IPS-18c (cell line): ENCODE measurements at regions not wholly inside any gene's neighbourhood (a gene's known extent, or its start where the extent isn't known, plus 50 kb on each side); places are given as distances from the start of the nearest gene placed in this dataset.

Experiments used
- H3K4me3 ChIP-seq: 2 replicates; pipeline ENCODE4 v1.7.0; 2013; ENCODE audit warnings: low read depth, mild to moderate bottlenecking, low read length, moderate library complexity; ENCODE audit not compliant: insufficient read depth
- H3K9me3 ChIP-seq: one replicate; pipeline ENCODE4 v1.6.1; 2013; ENCODE audit warnings: mild to moderate bottlenecking, low read length, moderate library complexity; ENCODE audit not compliant: control insufficient read depth, insufficient read depth

DNA sequence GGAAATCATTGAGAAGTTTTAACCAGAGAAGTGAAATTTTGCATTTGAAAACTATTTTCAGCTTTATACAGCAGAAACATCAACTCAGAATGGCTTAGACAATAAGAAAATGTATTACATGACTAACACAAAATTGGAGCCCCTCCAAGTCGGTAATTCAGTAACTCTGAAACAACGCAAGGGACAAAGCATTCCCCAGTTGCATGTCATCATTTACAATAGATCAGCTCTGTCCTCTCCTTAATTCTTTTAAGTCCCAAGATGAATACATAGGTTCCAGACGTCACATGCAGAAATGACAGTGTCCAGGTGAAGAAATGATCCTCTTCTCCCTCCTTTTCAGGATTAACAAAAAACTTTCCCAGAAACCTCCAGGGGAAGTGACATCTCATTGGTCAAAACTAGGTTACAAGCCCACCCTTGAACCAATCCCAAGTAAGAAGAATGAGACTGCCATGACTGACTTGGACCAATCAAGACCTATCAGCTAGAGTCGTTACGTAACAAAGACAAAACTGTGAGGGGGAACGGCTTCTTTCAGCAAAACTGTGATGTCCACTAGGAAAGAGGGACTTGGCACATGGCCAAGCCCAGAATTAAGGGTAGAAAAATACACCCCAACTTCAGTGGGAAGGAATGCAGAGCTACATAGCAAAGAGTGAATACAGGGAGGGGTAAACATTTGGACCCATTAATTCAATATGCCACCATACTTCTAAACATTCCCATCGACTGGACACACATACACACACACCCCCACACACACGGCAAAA, 114.3 kb upstream of the PRNP start:
- Histone ChIP-seq H3K4me3 (no peak overlapping the region), H3K9me3 (no peaks in the 10 kb centered on the region)

DNA sequence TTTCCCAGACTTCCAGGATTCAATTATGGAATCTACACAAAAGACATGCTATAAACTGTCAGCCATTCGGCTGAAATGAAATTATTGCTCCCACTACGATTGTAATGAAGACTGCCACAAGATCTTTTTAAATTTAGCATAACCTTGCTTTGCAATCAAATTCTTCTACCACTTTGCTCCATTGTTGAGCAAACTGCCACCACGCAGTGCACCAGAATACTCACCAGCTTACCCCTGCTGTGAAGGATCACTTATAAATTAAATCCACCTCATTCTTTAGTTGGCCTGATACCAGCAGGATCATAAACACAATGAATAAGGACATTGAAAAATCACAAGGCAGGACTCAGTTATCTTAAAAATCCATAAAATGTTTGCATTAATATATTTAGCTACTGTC, 116.4 kb upstream of the PRNP start:
- Histone ChIP-seq H3K4me3 (no peak overlapping the region), H3K9me3 (no peaks in the 10 kb centered on the region)

DNA sequence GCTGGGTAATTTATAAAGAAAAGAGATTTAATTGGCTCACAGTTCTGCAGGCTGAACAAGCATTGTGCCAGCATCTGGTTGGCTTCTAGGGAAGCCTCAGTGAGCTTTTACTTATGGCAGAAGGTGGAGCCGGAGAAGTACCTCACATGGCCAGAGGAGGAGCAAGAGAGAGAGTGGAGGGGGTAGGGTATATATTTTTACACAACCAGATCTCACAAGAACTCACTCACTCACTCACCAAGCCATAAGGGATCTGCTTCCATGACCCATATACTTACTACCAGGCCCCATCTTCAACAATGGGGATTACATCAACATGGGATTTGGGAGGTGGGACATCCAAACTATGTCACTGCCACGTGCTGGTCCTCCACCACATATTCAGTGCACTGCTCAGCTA, 117.2 kb upstream of the PRNP start:
- Histone ChIP-seq H3K4me3 (no peak overlapping the region), H3K9me3 (no peaks in the 10 kb centered on the region)

DNA sequence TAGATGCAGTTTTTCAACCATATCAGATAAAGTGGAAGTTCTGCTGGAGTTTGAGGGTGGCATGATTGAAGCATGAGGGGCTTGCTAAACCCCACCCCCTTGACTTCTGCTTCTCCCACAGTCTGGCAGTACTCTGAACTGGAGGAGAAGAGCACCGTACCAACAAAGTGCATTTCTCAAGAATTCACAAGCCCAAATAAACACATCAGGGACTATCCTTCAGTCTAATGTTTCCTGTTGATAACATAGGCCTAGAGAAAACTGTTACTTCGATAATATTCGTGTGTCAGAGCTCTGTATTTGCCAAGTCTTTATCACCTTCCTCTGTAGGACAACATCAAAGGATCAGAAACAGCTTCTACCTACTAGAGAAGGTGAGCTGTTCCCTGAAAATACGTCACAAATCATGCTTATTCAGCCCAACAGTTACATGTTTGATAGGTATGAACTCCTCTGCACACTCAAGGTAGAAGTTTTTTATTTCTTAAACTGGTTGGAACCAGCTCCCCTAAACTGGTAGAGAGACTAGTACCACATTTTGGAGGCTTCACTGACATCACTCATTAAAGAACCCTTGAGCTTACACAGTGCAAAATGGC, 117.8 kb upstream of the PRNP start:
- H3K9me3 ChIP-seq, result no peaks in the 10 kb centered on the region
- no peak overlapping the region for H3K4me3 ChIP-seq

DNA sequence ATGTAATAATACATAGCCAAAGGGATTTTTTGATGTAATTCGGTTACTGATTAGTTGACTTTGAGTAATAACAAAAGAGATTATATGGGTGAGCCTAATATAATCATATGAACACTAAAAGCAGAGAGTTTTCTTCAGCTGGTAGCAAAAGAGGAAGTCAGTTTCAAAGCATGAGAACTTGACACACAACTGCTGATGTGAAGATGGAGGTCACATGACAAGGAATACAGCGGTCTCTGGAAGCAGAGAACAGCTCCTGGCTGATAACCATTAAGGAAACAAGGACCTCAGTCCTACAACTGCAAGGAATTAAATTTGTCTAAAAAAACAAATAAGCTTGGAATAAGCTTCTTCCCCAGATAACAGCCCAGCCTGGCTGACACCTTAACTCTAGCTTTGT, 119.1 kb upstream of the PRNP start:
- H3K9me3 ChIP-seq, result no peaks in the 10 kb centered on the region

DNA sequence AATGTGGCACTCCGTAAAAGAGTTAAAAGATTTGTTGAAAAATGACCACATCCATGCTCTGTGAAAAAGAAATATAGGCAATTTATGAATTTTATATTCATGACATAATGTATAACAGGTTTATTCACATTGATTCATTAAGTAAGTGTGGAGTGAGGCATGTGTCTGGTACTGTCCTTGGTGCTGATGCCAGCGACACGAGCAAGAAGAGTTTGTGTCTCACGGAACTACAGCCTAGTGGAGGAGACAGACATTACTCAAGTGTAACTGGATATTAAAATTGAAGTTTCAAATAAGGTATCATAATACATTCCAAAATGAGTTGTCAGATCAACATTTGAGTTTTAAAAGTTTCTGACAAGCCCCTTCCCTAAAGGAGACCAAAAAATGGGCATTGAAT, 122.7 kb upstream of the PRNP start:
- H3K4me3 ChIP-seq, result no peak overlapping the region
- H3K9me3 ChIP-seq, result no peaks in the 10 kb centered on the region

More for the DNA sequence above, 119.1 kb upstream of the PRNP start:
- no peak overlapping the region for H3K4me3 ChIP-seq

DNA sequence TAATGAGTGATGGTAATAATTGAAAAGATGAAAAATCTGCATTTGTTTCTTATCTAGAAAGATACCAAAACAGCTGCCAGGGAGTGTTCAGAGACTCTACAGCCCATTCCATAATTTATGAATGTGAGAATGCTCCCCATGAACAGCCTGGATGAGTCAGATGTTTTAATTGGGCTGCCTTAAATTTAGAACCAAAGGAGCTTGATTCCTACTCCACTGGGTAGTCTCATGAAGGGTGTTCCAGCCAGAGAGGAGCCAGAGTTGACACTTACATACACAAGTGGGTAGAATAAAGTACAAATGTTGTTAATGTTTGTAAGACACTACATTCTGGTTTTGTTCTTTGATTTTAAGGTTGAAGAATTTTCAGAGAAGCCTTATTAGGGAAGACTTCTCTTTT, 123.2 kb upstream of the PRNP start:
- H3K9me3 ChIP-seq, result no peaks in the 10 kb centered on the region
- H3K4me3 ChIP-seq, result no peak overlapping the region

DNA sequence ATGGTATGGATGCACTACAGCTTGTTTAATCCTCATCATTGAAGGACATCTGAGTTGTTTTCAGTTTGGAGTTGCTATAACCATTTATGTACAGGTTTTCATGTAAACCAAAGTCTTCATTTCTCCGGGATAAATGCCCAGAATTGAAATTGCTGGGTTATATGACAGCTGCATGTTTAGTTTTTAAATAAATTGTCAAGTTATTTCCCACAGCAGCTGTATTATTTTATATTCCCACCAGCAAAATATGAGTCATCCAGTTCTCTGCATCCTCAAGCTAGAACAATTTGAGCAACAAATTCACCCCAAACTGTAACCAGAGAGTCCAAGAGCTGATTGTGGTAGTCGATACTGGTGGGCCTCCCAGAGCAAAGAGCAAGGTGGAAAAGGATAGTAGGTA, 125.6 kb upstream of the PRNP start:
- no peaks in the 10 kb centered on the region for H3K9me3 ChIP-seq
- no peak overlapping the region for H3K4me3 ChIP-seq

DNA sequence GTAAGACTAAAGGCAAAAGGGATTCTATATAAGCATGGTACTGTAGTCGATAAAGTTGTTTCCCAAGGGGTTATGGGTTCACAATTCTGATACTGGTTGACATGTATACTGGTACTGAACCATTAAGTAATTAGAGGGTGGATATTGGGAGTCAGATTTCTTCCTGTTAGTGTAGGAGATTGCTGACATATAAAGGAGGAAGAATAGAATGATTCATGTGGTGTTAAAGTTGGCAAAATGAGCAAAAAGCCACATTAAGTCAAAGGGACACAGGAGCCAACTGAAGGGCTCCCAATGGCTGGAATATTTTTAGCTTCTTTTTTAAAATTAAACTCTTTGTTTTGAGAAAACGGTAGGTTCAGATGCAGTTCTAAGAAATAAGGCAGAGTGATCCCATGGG, 126.3 kb upstream of the PRNP start:
- no peak overlapping the region for H3K4me3 ChIP-seq

DNA sequence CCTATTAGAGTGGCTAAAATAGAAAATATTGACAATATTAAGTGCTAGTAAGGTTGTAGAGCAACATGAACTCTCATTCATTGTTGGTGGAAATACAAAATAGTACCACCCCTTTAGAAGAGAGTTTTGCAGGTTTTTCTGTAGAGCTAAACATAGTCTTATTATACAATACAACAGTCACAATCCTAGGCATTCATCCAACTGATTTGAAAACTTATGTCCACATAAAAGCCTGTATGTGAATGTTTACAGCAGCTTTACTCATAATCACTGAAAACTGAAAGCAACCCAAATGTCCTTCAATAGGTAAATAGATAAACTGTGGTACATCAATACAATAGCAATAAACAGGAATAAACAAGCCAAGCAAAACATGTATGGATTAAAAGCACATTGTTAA, 127.2 kb upstream of the PRNP start:
- H3K4me3 ChIP-seq, result no peak overlapping the region
- no peaks in the 10 kb centered on the region for H3K9me3 ChIP-seq

More for the DNA sequence above, 126.3 kb upstream of the PRNP start:
- H3K9me3 ChIP-seq, result no peaks in the 10 kb centered on the region

DNA sequence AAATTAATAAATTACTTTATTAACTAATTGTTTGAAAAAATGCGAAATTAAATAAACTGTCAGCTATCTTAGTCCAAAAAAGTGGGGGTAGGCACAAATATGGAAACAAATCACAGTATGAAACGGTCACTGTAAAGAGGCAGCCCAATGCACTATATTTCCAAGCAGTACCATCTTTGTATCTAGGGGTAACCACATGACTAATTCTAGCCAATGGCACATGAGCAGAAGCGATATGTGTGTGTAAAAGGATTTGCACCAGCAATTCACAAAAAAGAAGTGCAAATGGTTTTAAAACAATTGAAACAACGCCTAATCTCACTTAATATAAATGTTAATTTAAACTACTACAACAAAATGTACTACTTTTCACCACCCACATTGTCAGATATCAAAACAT, 129.5 kb upstream of the PRNP start:
- H3K4me3 ChIP-seq, result no peak overlapping the region

DNA sequence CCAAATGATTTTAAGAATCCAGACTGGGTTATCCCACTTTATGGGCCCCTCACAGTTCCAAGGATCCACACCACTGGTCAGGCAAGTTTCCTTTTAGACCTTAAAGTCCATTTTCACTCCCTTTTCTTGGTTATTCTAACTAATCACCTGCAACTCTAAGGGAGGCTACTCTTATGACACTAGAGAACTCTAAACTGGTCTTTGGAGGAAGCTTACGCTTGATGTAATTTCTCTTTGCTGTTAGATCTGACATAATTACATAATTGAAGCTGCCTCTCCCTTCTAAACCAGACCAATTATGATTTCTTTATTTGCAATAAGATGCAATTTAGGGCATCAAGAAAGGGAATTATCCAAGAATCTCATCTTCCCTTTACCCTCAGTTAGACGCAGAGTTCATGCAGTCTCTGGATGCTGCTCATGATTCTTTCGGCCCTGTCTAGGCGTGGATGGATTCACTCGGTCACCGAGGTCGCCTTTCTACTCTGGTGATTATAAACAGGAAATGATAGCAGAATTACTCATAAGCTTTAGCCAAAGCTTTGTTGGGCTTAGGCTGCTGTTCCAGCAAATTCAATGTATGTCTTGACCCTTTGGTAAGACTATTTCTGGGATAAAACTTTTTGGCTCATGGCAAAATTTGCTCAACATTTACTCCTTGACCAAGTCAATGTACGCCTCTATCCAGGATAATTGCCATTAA, 130.9 kb upstream of the PRNP start:
- no peaks in the 10 kb centered on the region for H3K9me3 ChIP-seq
- H3K4me3 ChIP-seq, result no peak overlapping the region

More for the DNA sequence above, 129.5 kb upstream of the PRNP start:
- H3K9me3 ChIP-seq, result no peaks in the 10 kb centered on the region

DNA sequence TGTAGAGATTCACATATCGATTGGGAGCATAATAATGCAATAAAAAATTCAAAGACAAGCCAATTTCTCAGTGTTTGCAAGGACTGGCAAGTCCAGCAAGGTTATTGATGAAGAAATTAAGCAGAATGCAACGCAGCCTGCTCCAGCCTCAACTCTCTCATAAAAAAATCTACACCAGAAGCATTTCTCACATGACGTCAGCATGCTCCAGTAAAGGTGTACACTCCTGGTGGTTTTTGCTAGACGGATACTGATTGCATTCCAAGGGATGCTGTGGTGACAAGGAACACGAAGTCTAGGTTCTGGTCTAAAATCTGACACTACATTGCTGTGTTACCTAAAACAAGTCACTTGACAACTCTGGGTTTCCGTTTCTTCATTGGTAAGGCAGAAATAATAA, 131.9 kb upstream of the PRNP start:
- Histone ChIP-seq H3K4me3 (no peak overlapping the region), H3K9me3 (no peaks in the 10 kb centered on the region)

DNA sequence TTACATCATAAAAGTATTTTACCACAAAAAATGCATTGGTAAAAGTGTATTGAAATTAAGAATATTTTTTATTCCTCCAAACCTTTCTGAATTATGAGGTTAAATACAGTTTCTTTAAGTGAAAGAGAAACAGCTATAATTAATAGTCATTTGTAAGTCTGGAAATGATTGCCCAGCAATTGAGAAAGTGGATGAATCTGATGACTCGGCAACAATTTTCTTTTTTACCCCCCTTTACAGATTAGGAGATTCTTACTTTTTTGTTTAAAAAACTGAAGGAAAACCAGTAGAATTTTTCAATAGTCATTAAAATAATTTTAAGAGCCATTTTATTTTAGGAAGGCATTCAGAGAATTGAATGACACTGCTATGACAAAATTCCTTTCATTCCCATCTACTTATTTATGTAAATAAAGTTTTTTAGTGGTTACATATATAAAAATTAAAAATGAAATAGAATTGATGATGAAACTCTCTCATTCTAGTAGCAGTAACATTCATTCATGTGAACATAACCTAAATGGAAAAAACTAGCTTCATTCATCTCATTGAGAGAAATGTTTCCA, 134.1 kb upstream of the PRNP start:
- Histone ChIP-seq H3K4me3 (no peak overlapping the region), H3K9me3 (no peaks in the 10 kb centered on the region)

DNA sequence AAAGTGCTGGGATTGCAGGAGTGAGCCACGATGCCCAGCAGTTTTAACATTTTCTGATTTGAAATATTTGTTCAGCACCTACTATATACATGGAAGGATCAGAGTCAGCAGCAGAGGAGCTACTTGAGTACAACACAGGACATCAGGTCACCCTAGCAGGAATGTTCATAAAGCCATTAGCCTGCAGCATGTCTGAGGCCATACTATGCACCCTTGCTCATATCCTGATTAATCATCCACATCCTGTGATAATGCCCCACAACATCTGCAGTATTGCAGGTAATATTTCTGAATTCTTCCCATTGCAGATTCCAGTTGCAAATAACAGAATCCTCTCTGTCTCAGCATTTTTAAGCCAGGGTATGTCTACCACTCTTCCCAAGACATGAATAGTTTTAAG, 135.5 kb upstream of the PRNP start:
- Histone ChIP-seq H3K4me3 (no peak overlapping the region), H3K9me3 (no peaks in the 10 kb centered on the region)

DNA sequence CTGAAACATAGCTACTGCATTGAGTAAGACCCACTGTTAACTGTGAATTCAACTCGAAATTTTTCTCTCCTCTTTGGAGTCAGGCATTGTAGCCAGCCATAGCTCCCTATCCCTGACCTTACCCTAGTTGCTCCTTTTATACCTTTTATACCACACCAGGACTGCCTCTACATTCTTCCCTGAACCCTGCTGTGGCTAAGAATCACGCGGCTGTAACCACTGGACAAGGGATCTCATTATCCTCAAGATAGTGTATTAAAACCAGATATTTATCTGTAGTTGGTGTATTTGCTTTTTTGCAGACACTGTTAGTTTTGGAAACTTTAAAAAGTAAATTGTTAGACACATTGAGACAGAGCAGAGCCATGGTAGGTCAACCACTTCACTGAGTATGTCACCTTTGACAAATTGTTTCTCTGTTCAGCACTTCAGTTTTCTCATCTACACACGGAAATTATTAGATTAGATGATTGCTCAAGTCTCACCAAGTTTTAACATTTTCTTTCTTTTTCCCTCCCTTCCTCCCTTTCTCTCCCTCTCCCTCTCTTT, 136.5 kb upstream of the PRNP start:
- Histone ChIP-seq H3K9me3 (no peaks in the 10 kb centered on the region), H3K4me3 (no peak overlapping the region)

DNA sequence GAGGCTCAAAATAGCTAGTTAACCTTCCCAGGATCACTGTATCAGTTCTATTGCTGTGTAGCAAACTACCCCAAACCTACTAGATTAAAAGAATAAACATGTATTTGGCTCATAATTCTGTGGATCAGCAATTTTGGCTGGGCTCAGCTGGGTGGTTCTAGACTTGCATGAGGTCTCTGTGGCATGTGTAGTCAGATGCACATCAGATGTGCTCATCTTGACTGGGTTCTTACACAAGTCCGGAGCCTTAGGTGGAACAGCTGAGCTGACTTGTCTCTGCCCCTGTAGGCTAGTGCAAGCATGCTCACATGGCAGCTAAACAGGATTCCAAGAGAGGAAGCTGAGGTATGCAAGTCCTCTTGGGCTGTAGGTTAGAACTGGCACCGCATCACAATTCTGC, 137.7 kb upstream of the PRNP start:
- Histone ChIP-seq H3K4me3 (no peak overlapping the region), H3K9me3 (no peaks in the 10 kb centered on the region)

DNA sequence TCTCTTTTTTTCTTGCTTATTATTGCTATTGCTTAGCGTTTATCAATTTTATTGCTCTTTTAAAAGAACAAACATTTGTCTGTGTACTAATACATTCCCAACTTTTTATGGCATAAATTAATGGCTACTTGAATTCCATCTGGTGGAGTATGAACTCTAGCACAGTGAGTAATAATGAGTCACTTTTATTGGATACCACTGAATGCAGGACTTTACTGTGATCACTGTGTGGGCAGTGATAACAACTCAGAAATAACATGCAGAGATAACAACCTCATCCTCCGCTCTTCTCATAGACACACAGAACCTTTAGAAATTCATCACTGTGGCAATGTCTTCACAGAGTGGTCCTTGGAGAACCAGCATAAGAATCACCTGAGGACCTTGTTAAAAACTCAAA, 139.5 kb upstream of the PRNP start:
- H3K9me3 ChIP-seq, result no peaks in the 10 kb centered on the region
- no peak overlapping the region for H3K4me3 ChIP-seq
